Endothelial cell of umbilical vein (primary cell): ENCODE measurements at regions not wholly inside any gene's neighbourhood (a gene's known extent, or its start where the extent isn't known, plus 50 kb on each side); places are given as distances from the start of the nearest gene placed in this dataset.

Experiments used
- BruUV-seq: library from RNA; stranded (reverse); fragments of 400-500 nt; replicated peaks from 2 replicates; lab custom pipeline; 2021; lab: Mats Ljungman, UMichigan
- CTCF ChIA-PET: fragments of 300-600, 350-600 bp; sonication (Branson Sonifier 250); formaldehyde crosslinking; loops from one replicate; lab custom pipeline; 2021; ENCODE audit warnings: antibody characterized with exemption, inconsistent platforms; lab: Charles Lee
- POLR2A ChIA-PET: fragments of 300-600, 350-600 bp; sonication (Branson Sonifier 250); formaldehyde crosslinking; loops from one replicate; lab custom pipeline; 2021; ENCODE audit warnings: antibody characterized with exemption, inconsistent platforms; lab: Charles Lee
- DNase-seq: peaks from one replicate; pipeline ENCODE4 v3.0.0-alpha.2; 2011; ENCODE audit warnings: low read depth, low spot score
- FAIRE-seq: peaks from 2 replicates; lab custom pipeline; 2011; peaks lifted over from hg19 to GRCh38; lab: Jason Lieb, UNC
- H2AFZ ChIP-seq: 2 replicates; pipeline ENCODE4 v1.6.0; 2012; ENCODE audit warnings: low read depth, low read length, control low read depth, inconsistent platforms
- H3K27ac ChIP-seq: 2 replicates; pipeline ENCODE4 v1.5.1; 2011; ENCODE audit warnings: low read depth, mild to moderate bottlenecking, control low read depth, low read length, moderate library complexity; ENCODE audit not compliant: insufficient read depth
- H3K27me3 ChIP-seq, 2 experiments: 2 replicates each; pipeline versions ENCODE4 v1.6.0 to v1.6.1; 2011; ENCODE audit warnings: low read length in 2 of 2, mixed read lengths in 1 of 2; ENCODE audit not compliant: control insufficient read depth in 2 of 2, insufficient read depth in 2 of 2
- H3K36me3 ChIP-seq, 2 experiments: 2 replicates in 1 of 2; 3 replicates in 1 of 2; pipeline ENCODE4 v1.5.1; 2011; ENCODE audit warnings: low read length in 2 of 2, mild to moderate bottlenecking in 1 of 2, moderate library complexity in 1 of 2; ENCODE audit not compliant: control insufficient read depth in 2 of 2, insufficient read depth in 2 of 2; ENCODE audit errors: extremely low read depth in 1 of 2
- H3K4me1 ChIP-seq: 3 replicates; pipeline ENCODE4 v1.5.1; 2011; ENCODE audit warnings: mild to moderate bottlenecking, low read length; ENCODE audit not compliant: control insufficient read depth, insufficient read depth; ENCODE audit errors: extremely low read depth
- H3K4me2 ChIP-seq: 2 replicates; pipeline ENCODE4 v1.6.1; 2011; ENCODE audit warnings: low read length, control low read depth, mixed read lengths; ENCODE audit not compliant: insufficient read depth
- H3K4me3 ChIP-seq, 3 experiments: fragments of 200-600 bp in 1 of 3; sonication (generic), shearing (Covaris generic) in 1 of 3; replicated peaks in 1 of 3; 2 replicates each; pipeline ENCODE4 v1.5.1; 2011 to 2016; ENCODE audit warnings: control low read depth in 3 of 3, low read length in 3 of 3, mild to moderate bottlenecking in 2 of 3, inconsistent platforms in 1 of 3, low read depth in 1 of 3, moderate library complexity in 1 of 3; ENCODE audit not compliant: insufficient read depth in 1 of 3
- H3K79me2 ChIP-seq: 2 replicates; pipeline ENCODE4 v1.6.0; 2012; ENCODE audit warnings: low read length, inconsistent platforms; ENCODE audit not compliant: control insufficient read depth, insufficient read depth
- H3K9ac ChIP-seq: replicated peaks from 2 replicates; pipeline ENCODE3; 2011; ENCODE audit warnings: low read length, control low read depth; ENCODE audit not compliant: insufficient read depth; ENCODE audit errors: extremely low read depth
- H3K9me1 ChIP-seq: replicated peaks from 3 replicates; pipeline ENCODE4 v1.6.0; 2011; ENCODE audit warnings: mild to moderate bottlenecking, low read length; ENCODE audit not compliant: control insufficient read depth, insufficient read depth; ENCODE audit errors: extremely low read depth
- H3K9me3 ChIP-seq: replicated peaks from 2 replicates; pipeline ENCODE4 v1.5.1; 2012; ENCODE audit warnings: low read length, inconsistent platforms; ENCODE audit not compliant: control insufficient read depth, insufficient read depth
- H4K20me1 ChIP-seq: replicated peaks from 2 replicates; pipeline ENCODE3; 2011; ENCODE audit warnings: mild to moderate bottlenecking, low read length; ENCODE audit not compliant: control insufficient read depth, insufficient read depth; ENCODE audit errors: extremely low read depth
- EZH2 ChIP-seq: IDR thresholded peaks from 2 replicates; pipeline ENCODE4 v1.6.1; 2012; ENCODE audit warnings: borderline replicate concordance, low read depth, mild to moderate bottlenecking, moderate library complexity, low read length, inconsistent platforms; ENCODE audit not compliant: severe bottlenecking
- FOS ChIP-seq: IDR thresholded peaks from 2 replicates; pipeline ENCODE4 v1.6.1; 2011; ENCODE audit warnings: mild to moderate bottlenecking, low read length, moderate library complexity, borderline replicate concordance; ENCODE audit not compliant: insufficient read depth
- GATA2 ChIP-seq: IDR thresholded peaks from 2 replicates; pipeline ENCODE4 v1.7.0; 2011; ENCODE audit warnings: low read depth, mild to moderate bottlenecking, moderate library complexity, mixed read lengths, low read length; ENCODE audit not compliant: insufficient read length, insufficient read depth
- JUN ChIP-seq: IDR thresholded peaks from 2 replicates; pipeline ENCODE4 v1.6.1; 2011; ENCODE audit warnings: borderline replicate concordance, low read depth; ENCODE audit not compliant: insufficient read length, insufficient read depth
- MYC ChIP-seq: IDR thresholded peaks from one replicate; pipeline ENCODE4 v1.6.1; 2011; ENCODE audit warnings: mild to moderate bottlenecking, low read depth, low read length
- POLR2A ChIP-seq: IDR thresholded peaks from 2 replicates; pipeline ENCODE4 v1.6.1; 2012; ENCODE audit warnings: low read depth, mild to moderate bottlenecking, control low read depth, low read length
- POLR2AphosphoS5 ChIP-seq: IDR thresholded peaks from 2 replicates; pipeline ENCODE4 v1.6.1; 2012; ENCODE audit warnings: low read depth, mild to moderate bottlenecking, control low read depth, low read length, moderate library complexity; ENCODE audit not compliant: insufficient read depth
- dilution Hi-C: fragments of 300-500 bp; cut with MboI; formaldehyde crosslinking; loops from one replicate; pipeline ENCODE4 v1.15.0; 2019; ENCODE audit warnings: low sequenced_read_pairs; ENCODE audit not compliant: extremely low pct_ligation_motif_present
- intact Hi-C: fragments of 100-400 bp; cut with micrococcal nuclease; formaldehyde crosslinking; loops from one replicate; pipeline ENCODE4 v1.10.0; 2022
- TF ChIP-seq, protein P1 (sequence below), 2 donors: IDR thresholded peaks; 1 replicate in 1 of 2; 2 replicates in 1 of 2; pipeline ENCODE4 v1.5.1; 2011; ENCODE audit warnings: low read length in 2 of 2, mild to moderate bottlenecking in 2 of 2, moderate library complexity in 2 of 2, control low read depth in 1 of 2, inconsistent platforms in 1 of 2, low read depth in 1 of 2; ENCODE audit not compliant: insufficient read depth in 1 of 2; ENCODE audit errors: extremely low read depth in 1 of 2
- TF ChIP-seq, protein P2 (sequence below): IDR thresholded peaks from 2 replicates; pipeline ENCODE4 v1.6.1; 2011; ENCODE audit not compliant: insufficient read depth, insufficient read length

DNA sequence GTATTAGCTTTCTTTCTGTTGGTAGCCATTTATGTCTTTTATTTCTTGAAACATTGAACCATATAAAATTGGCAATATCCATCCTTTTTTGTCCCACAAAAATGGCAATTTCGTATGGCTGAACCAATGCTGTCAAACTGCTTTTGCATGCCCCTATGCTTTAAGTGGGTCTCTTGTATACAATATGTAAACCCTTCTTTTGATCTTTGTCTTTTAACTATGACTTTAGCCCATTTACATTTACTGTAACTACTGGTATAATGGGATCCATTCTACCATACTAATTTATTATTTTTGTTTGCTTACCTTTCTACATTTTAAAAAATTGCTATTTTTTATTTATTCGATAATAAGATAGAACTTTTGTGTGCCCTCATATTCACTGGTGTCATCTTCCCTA is 93.4 kb downstream of the TENT4A start:
- Histone ChIP-seq H3K36me3 (no peaks in the 10 kb centered on the region), H3K9ac (no peak overlapping the region), H3K27me3 (no peaks in the 10 kb centered on the region), H3K9me1 (no peaks in the 10 kb centered on the region), H4K20me1 (no peaks in the 10 kb centered on the region), H3K79me2 (no peaks in the 10 kb centered on the region), H3K9me3 (no peaks in the 10 kb centered on the region), H3K4me3 (no peak overlapping the region), H3K4me1 (no peaks in the 10 kb centered on the region), H3K27ac (no peak overlapping the region), H3K4me2 (no peak overlapping the region), H2AFZ (no peak overlapping the region)
- no peak for DNase-seq
- BruUV-seq = no TSS peak
- intact Hi-C loops (no loop called here), dilution Hi-C loops (no loop called here)
- TF ChIP-seq JUN = no peak
- TF ChIP-seq, protein P1, sequence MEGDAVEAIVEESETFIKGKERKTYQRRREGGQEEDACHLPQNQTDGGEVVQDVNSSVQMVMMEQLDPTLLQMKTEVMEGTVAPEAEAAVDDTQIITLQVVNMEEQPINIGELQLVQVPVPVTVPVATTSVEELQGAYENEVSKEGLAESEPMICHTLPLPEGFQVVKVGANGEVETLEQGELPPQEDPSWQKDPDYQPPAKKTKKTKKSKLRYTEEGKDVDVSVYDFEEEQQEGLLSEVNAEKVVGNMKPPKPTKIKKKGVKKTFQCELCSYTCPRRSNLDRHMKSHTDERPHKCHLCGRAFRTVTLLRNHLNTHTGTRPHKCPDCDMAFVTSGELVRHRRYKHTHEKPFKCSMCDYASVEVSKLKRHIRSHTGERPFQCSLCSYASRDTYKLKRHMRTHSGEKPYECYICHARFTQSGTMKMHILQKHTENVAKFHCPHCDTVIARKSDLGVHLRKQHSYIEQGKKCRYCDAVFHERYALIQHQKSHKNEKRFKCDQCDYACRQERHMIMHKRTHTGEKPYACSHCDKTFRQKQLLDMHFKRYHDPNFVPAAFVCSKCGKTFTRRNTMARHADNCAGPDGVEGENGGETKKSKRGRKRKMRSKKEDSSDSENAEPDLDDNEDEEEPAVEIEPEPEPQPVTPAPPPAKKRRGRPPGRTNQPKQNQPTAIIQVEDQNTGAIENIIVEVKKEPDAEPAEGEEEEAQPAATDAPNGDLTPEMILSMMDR (IDR thresholded peaks at IDR 0.05; ENCODE audit: extremely low read depth in 1 of 2, insufficient read depth in 1 of 2, low read depth in 1 of 2, low read length in 2 of 2) = no peak
- TF ChIP-seq FOS = no peak
- TF ChIP-seq GATA2 = no peak
- TF ChIP-seq POLR2A = no peak
- no peak for TF ChIP-seq EZH2
- no peak for TF ChIP-seq MYC
- no peak for TF ChIP-seq POLR2AphosphoS5
- TF ChIP-seq, protein P2, sequence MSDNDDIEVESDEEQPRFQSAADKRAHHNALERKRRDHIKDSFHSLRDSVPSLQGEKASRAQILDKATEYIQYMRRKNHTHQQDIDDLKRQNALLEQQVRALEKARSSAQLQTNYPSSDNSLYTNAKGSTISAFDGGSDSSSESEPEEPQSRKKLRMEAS = no peak
- CTCF ChIA-PET = no interaction called here
- POLR2A ChIA-PET = no interaction called here
- FAIRE-seq = no peak
